Astrocyte (in vitro differentiated cells and primary cell): ENCODE measurements at regions not wholly inside any gene's neighbourhood (a gene's known extent, or its start where the extent isn't known, plus 50 kb on each side); places are given as distances from the start of the nearest gene placed in this dataset.

Experiments used
- EZH2 ChIP-seq: IDR thresholded peaks from 2 replicates; pipeline ENCODE4 v1.6.1; 2012; ENCODE audit warnings: mild to moderate bottlenecking, low read length, inconsistent platforms; ENCODE audit not compliant: insufficient read depth
- TF ChIP-seq, protein P1 (sequence below): IDR thresholded peaks from 2 replicates; pipeline ENCODE4 v1.5.1; 2011; ENCODE audit warnings: low read depth, mild to moderate bottlenecking, inconsistent platforms, low read length, moderate library complexity; ENCODE audit not compliant: insufficient read depth

GRCh38 chr12:28844718-28845117 lies 304.4 kb upstream of the FAR2 start:
- TF ChIP-seq, protein P1, sequence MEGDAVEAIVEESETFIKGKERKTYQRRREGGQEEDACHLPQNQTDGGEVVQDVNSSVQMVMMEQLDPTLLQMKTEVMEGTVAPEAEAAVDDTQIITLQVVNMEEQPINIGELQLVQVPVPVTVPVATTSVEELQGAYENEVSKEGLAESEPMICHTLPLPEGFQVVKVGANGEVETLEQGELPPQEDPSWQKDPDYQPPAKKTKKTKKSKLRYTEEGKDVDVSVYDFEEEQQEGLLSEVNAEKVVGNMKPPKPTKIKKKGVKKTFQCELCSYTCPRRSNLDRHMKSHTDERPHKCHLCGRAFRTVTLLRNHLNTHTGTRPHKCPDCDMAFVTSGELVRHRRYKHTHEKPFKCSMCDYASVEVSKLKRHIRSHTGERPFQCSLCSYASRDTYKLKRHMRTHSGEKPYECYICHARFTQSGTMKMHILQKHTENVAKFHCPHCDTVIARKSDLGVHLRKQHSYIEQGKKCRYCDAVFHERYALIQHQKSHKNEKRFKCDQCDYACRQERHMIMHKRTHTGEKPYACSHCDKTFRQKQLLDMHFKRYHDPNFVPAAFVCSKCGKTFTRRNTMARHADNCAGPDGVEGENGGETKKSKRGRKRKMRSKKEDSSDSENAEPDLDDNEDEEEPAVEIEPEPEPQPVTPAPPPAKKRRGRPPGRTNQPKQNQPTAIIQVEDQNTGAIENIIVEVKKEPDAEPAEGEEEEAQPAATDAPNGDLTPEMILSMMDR, result no peak
- TF ChIP-seq EZH2, result no peak
